ENCODE measurements at regions not wholly inside any gene's neighbourhood (a gene's known extent, or its start where the extent isn't known, plus 50 kb on each side); places are given as distances from the start of the nearest gene placed in this dataset.
"Not testable (repeated sequence)": the region's sequence is repeated elsewhere in the genome, so short reads cannot be mapped to it uniquely, and the experiment has no call there.

DNA sequence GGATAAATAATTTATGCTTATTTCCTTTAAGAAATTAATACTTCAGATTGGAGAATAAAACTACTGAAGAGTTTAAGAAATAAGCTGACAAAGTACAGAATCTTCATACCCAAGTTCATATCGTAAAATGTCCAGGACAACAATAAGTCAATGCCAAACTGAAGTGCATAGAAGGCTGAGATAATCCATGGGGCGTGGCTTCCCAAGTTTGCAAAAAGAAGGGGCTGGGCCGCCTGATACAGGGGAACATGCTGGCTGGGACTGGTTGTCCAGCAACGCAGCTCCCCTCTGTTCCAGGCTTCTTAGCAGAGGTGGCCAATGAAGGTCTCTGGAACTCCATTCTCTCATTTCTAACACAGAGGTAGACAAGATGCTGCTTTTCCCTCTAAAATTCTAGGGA is 189.5 kb upstream of the SPOPL start:
- TF ChIP-seq, protein P1, sequence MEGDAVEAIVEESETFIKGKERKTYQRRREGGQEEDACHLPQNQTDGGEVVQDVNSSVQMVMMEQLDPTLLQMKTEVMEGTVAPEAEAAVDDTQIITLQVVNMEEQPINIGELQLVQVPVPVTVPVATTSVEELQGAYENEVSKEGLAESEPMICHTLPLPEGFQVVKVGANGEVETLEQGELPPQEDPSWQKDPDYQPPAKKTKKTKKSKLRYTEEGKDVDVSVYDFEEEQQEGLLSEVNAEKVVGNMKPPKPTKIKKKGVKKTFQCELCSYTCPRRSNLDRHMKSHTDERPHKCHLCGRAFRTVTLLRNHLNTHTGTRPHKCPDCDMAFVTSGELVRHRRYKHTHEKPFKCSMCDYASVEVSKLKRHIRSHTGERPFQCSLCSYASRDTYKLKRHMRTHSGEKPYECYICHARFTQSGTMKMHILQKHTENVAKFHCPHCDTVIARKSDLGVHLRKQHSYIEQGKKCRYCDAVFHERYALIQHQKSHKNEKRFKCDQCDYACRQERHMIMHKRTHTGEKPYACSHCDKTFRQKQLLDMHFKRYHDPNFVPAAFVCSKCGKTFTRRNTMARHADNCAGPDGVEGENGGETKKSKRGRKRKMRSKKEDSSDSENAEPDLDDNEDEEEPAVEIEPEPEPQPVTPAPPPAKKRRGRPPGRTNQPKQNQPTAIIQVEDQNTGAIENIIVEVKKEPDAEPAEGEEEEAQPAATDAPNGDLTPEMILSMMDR (IDR thresholded peaks at IDR 0.05), result no peak
- no peaks in the 10 kb centered on the region for H3K4me1 ChIP-seq (ENCODE audit: control insufficient read depth in 1 of 2, low read depth in 2 of 2)
- no peaks in the 10 kb centered on the region for H3K27me3 ChIP-seq (replicated peaks; ENCODE audit: insufficient read depth)
- H3K27ac ChIP-seq, result no peak overlapping the region
- H3K36me3 ChIP-seq, result no peaks in the 10 kb centered on the region
- H3K9me3 ChIP-seq, result no peaks in the 10 kb centered on the region
- no peak for ATAC-seq (ENCODE audit: insufficient number of reproducible peaks, low FRiP score, low read depth)
- H3K4me3 ChIP-seq, result no peak overlapping the region
- no peak for DNase-seq (ENCODE audit: low spot score)

GRCh38 chr2:138315619-138316018 is 186.0 kb upstream of the SPOPL start:
- H3K27ac ChIP-seq, result not testable (repeated sequence)

DNA sequence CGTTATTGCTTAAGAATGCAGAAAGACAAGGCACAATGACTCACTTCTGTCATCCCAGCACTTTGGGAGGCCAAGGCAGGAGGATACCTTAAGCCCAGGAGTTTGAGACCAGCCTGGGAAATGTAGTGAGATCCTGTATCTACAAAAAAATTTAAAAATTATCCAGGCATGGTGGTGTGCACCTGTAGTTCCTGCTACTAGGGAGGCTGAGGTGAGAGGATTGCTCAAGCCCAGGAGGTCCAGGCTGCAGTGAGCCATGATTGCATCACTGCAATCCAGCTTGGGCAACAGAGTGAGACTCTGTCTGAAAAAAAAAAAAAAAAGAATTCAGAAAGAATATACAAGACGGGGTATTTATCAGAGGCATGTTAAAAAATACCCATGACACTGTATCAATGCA is 182.0 kb upstream of the SPOPL start:
- H3K9me3 ChIP-seq, result no peaks in the 10 kb centered on the region
- DNase-seq (ENCODE audit: low spot score) (no peak), ATAC-seq (ENCODE audit: insufficient number of reproducible peaks, low FRiP score, low read depth) (no peak)
- no peaks in the 10 kb centered on the region for H3K27me3 ChIP-seq (replicated peaks; ENCODE audit: insufficient read depth)
- TF ChIP-seq, protein P1 (IDR thresholded peaks at IDR 0.05), result no peak
- no peak overlapping the region for H3K4me3 ChIP-seq
- no peak overlapping the region for H3K27ac ChIP-seq
- no peaks in the 10 kb centered on the region for H3K4me1 ChIP-seq (ENCODE audit: control insufficient read depth in 1 of 2, low read depth in 2 of 2)
- no peaks in the 10 kb centered on the region for H3K36me3 ChIP-seq

More at GRCh38 chr2:138315619-138316018, 186.0 kb upstream of the SPOPL start:
- H3K27me3 ChIP-seq (replicated peaks; ENCODE audit: insufficient read depth); ATAC-seq (ENCODE audit: insufficient number of reproducible peaks, low FRiP score, low read depth); H3K36me3 ChIP-seq; DNase-seq (ENCODE audit: low spot score); H3K4me3 ChIP-seq; H3K9me3 ChIP-seq; H3K4me1 ChIP-seq (ENCODE audit: control insufficient read depth in 1 of 2, low read depth in 2 of 2): not testable (repeated sequence)

DNA sequence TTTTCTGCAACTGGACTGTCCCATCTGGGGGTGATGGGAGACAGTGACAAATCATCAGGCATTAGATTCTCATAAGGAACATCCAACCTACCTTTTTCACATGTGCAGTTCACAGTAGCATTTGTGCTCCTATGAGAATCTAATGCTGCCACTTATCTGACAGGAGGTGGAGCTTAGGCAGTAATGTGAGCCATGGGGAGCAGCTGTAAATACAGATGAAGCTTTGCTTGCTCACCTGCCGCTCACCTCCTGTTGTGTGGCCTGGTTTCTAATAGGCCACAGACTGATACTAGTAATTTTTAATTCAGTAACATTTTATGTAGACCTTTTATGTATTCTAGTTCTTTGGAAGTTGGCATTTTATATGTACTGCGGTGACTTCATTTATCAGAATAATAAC is 180.1 kb upstream of the SPOPL start:
- TF ChIP-seq, protein P1 (IDR thresholded peaks at IDR 0.05), result no peak
- no peaks in the 10 kb centered on the region for H3K4me1 ChIP-seq (ENCODE audit: control insufficient read depth in 1 of 2, low read depth in 2 of 2)
- no peak for DNase-seq (ENCODE audit: low spot score)
- H3K27me3 ChIP-seq (replicated peaks; ENCODE audit: insufficient read depth), result no peaks in the 10 kb centered on the region
- no peaks in the 10 kb centered on the region for H3K9me3 ChIP-seq
- H3K4me3 ChIP-seq, result no peak overlapping the region
- no peak for ATAC-seq (ENCODE audit: insufficient number of reproducible peaks, low FRiP score, low read depth)
- H3K36me3 ChIP-seq, result no peaks in the 10 kb centered on the region
- no peak overlapping the region for H3K27ac ChIP-seq

DNA sequence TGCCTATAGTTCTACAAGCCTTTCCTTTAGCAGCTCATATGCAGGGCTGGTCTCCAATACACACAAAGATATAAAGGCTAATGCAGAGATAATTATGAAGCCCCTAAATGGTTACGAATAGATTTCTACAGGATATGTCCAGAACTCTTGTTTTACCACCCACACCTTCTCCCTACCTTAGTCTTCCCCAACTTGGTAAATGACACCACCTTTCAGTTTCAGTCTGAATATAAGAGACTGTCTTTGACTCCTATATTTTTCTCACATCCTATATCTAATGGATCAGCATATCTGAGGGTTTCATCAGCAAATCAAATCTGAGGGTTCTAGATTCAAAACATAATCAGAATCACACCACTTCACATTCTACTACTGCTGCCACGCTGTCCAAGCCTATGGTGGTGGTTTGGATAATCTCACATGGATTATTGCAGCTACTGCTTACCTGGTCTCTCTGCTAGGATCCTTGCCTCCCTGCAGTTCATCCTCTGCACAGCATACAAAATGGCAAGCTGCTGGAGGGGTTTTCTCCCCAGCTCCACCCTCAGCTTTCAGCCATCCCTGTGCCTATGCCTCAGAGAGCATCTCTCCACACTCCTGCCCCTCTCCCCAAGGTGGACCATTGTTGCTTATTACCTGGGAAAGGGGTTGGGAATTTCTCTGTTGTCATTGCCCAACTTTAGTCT is 178.0 kb upstream of the SPOPL start:
- Histone ChIP-seq H3K4me1 (ENCODE audit: control insufficient read depth in 1 of 2, low read depth in 2 of 2) (no peaks in the 10 kb centered on the region), H3K36me3 (no peaks in the 10 kb centered on the region), H3K4me3 (no peak overlapping the region), H3K27me3 (replicated peaks; ENCODE audit: insufficient read depth) (no peaks in the 10 kb centered on the region), H3K9me3 (no peaks in the 10 kb centered on the region), H3K27ac (no peak overlapping the region)
- TF ChIP-seq, protein P1 (IDR thresholded peaks at IDR 0.05), result no peak
- ATAC-seq (ENCODE audit: insufficient number of reproducible peaks, low FRiP score, low read depth) (no peak), DNase-seq (ENCODE audit: low spot score) (no peak)
